SH-SY5Y (cell line): ENCODE measurements at regions not wholly inside any gene's neighbourhood (a gene's known extent, or its start where the extent isn't known, plus 50 kb on each side); places are given as distances from the start of the nearest gene placed in this dataset.

Experiments used
- GATA2 ChIP-seq: IDR thresholded peaks from 2 replicates; pipeline ENCODE4 v1.6.1; 2011; ENCODE audit warnings: mild to moderate bottlenecking, low read depth, low read length
- GATA3 ChIP-seq: IDR thresholded peaks from 2 replicates; pipeline ENCODE4 v1.6.1; 2011; ENCODE audit warnings: low read depth, mild to moderate bottlenecking, low read length, moderate library complexity

- TF ChIP-seq GATA2, result no peak
- TF ChIP-seq GATA3, result no peak
Measured at GRCh38 chr5:167555565-167556166, 735.8 kb upstream of the WWC1 start.
